ENCODE measurements at regions not wholly inside any gene's neighbourhood (a gene's known extent, or its start where the extent isn't known, plus 50 kb on each side); places are given as distances from the start of the nearest gene placed in this dataset.

GRCh38 chr3:21839592-21839991, 88.6 kb upstream of the ZNF385D start:
- Histone ChIP-seq H3K27ac (no peak overlapping the region), H3K4me2 (no peak overlapping the region), H3K36me3 (no peaks in the 10 kb centered on the region), H3K4me1 (no peaks in the 10 kb centered on the region), H3K9ac (no peak overlapping the region), H3K9me3 (replicated peaks in 1 of 11) (no peaks in the 10 kb centered on the region), H3K4me3 (no peak overlapping the region), H4K20me1 (no peaks in the 10 kb centered on the region), H3K27me3 (no peaks in the 10 kb centered on the region)
- no peak for TF ChIP-seq Cebpa-rat (IDR thresholded peaks at IDR 0.05)

- no peak overlapping the region for H3K4me3 ChIP-seq
- H3K4me1 ChIP-seq: no peaks in the 10 kb centered on the region
- no peaks in the 10 kb centered on the region for H4K20me1 ChIP-seq
- no peaks in the 10 kb centered on the region for H3K27me3 ChIP-seq
- no peak overlapping the region for H3K4me2 ChIP-seq
- no peak for TF ChIP-seq Cebpa-rat (IDR thresholded peaks at IDR 0.05)
- no peak overlapping the region for H3K9ac ChIP-seq
- no peaks in the 10 kb centered on the region for H3K9me3 ChIP-seq (replicated peaks in 1 of 11)
- H3K27ac ChIP-seq: no peak overlapping the region
- H3K36me3 ChIP-seq: no peaks in the 10 kb centered on the region
Observed at GRCh38 chr3:21847005-21847404, 96.0 kb upstream of the ZNF385D start.

- no peak overlapping the region for H3K4me3 ChIP-seq
- no peaks in the 10 kb centered on the region for H3K36me3 ChIP-seq
- TF ChIP-seq Cebpa-rat (IDR thresholded peaks at IDR 0.05): no peak
- no peaks in the 10 kb centered on the region for H4K20me1 ChIP-seq
- H3K27ac ChIP-seq: no peak overlapping the region
- no peaks in the 10 kb centered on the region for H3K27me3 ChIP-seq
- no peak overlapping the region for H3K9ac ChIP-seq
- no peak overlapping the region for H3K4me2 ChIP-seq
- H3K9me3 ChIP-seq (replicated peaks in 1 of 11): no peaks in the 10 kb centered on the region
- H3K4me1 ChIP-seq: no peaks in the 10 kb centered on the region
Observed at GRCh38 chr3:21859124-21860081, 108.4 kb upstream of the ZNF385D start.

GRCh38 chr3:21860082-21860475, 109.1 kb upstream of the ZNF385D start:
- no peak for TF ChIP-seq Cebpa-rat (IDR thresholded peaks at IDR 0.05)
- H4K20me1 ChIP-seq: no peaks in the 10 kb centered on the region
- H3K9ac ChIP-seq: no peak overlapping the region
- H3K4me1 ChIP-seq: no peaks in the 10 kb centered on the region
- no peaks in the 10 kb centered on the region for H3K36me3 ChIP-seq
- no peak overlapping the region for H3K4me3 ChIP-seq
- H3K4me2 ChIP-seq: no peak overlapping the region
- H3K27me3 ChIP-seq: no peaks in the 10 kb centered on the region
- no peak overlapping the region for H3K27ac ChIP-seq
- no peaks in the 10 kb centered on the region for H3K9me3 ChIP-seq (replicated peaks in 1 of 11)

- no peak overlapping the region for H3K4me3 ChIP-seq
- H3K36me3 ChIP-seq: no peaks in the 10 kb centered on the region
Observed at GRCh38 chr3:21860657-21861056, 109.6 kb upstream of the ZNF385D start.

GRCh38 chr3:21876782-21877181, 125.8 kb upstream of the ZNF385D start:
- Histone ChIP-seq H3K9me3 (replicated peaks in 1 of 11) (peaks cover 0 to 10% (median 7%) of the 10 kb centered on the region in 11 experiments; a peak in 9 of 22 replicates), H3K36me3 (no peaks in the 10 kb centered on the region)

More at GRCh38 chr3:21860657-21861056, 109.6 kb upstream of the ZNF385D start:
- Histone ChIP-seq H3K4me2 (no peak overlapping the region), H3K4me1 (no peaks in the 10 kb centered on the region), H4K20me1 (no peaks in the 10 kb centered on the region), H3K27me3 (no peaks in the 10 kb centered on the region), H3K9ac (no peak overlapping the region), H3K9me3 (replicated peaks in 1 of 11) (no peaks in the 10 kb centered on the region), H3K27ac (no peak overlapping the region)
- no peak for TF ChIP-seq Cebpa-rat (IDR thresholded peaks at IDR 0.05)

GRCh38 chr3:21877214-21877754, 126.3 kb upstream of the ZNF385D start:
- no peaks in the 10 kb centered on the region for H4K20me1 ChIP-seq
- no peaks in the 10 kb centered on the region for H3K27me3 ChIP-seq
- no peak for TF ChIP-seq Cebpa-rat (IDR thresholded peaks at IDR 0.05)
- peaks cover 0 to 10% (median 7%) of the 10 kb centered on the region in 11 experiments; a peak in 9 of 22 replicates for H3K9me3 ChIP-seq (replicated peaks in 1 of 11)
- H3K4me3 ChIP-seq: no peak overlapping the region
- H3K9ac ChIP-seq: no peak overlapping the region
- H3K36me3 ChIP-seq: no peaks in the 10 kb centered on the region
- H3K4me2 ChIP-seq: no peak overlapping the region
- H3K4me1 ChIP-seq: no peaks in the 10 kb centered on the region
- no peak overlapping the region for H3K27ac ChIP-seq

More at GRCh38 chr3:21876782-21877181, 125.8 kb upstream of the ZNF385D start:
- Histone ChIP-seq H3K9ac (no peak overlapping the region), H3K4me3 (no peak overlapping the region), H3K27me3 (no peaks in the 10 kb centered on the region), H3K4me2 (no peak overlapping the region), H3K4me1 (no peaks in the 10 kb centered on the region), H4K20me1 (no peaks in the 10 kb centered on the region), H3K27ac (no peak overlapping the region)
- no peak for TF ChIP-seq Cebpa-rat (IDR thresholded peaks at IDR 0.05)

GRCh38 chr3:21879184-21879886, 128.3 kb upstream of the ZNF385D start:
- no peak for TF ChIP-seq Cebpa-rat (IDR thresholded peaks at IDR 0.05)
- Histone ChIP-seq H3K27ac (no peak overlapping the region), H3K4me1 (no peaks in the 10 kb centered on the region), H4K20me1 (no peaks in the 10 kb centered on the region), H3K4me3 (no peak overlapping the region), H3K36me3 (no peaks in the 10 kb centered on the region), H3K9ac (no peak overlapping the region), H3K9me3 (replicated peaks in 1 of 11) (peaks cover 0 to 4% (median 2%) of the 10 kb centered on the region in 11 experiments; a peak in 9 of 22 replicates), H3K27me3 (no peaks in the 10 kb centered on the region), H3K4me2 (no peak overlapping the region)

- TF ChIP-seq Cebpa-rat (IDR thresholded peaks at IDR 0.05): no peak
- H3K9me3 ChIP-seq (replicated peaks in 1 of 11): no peaks in the 10 kb centered on the region
- no peaks in the 10 kb centered on the region for H3K36me3 ChIP-seq
- no peaks in the 10 kb centered on the region for H3K27me3 ChIP-seq
- H4K20me1 ChIP-seq: no peaks in the 10 kb centered on the region
- H3K4me2 ChIP-seq: no peak overlapping the region
- no peak overlapping the region for H3K4me3 ChIP-seq
- no peaks in the 10 kb centered on the region for H3K4me1 ChIP-seq
- no peak overlapping the region for H3K27ac ChIP-seq
- H3K9ac ChIP-seq: no peak overlapping the region
Observed at GRCh38 chr3:21888656-21889055, 137.6 kb upstream of the ZNF385D start.
